ENCODE measurements at regions not wholly inside any gene's neighbourhood (a gene's known extent, or its start where the extent isn't known, plus 50 kb on each side); places are given as distances from the start of the nearest gene placed in this dataset.
A peak's percentile ranks its signal among the peaks of the same experiment; 100 is the strongest.

GRCh38 chr5:174317256-174317894, 271.9 kb downstream of the NSG2 start:
- peak overlapping the region in 1 of 7 donors; percentile 2 for H3K27ac Mint-ChIP-seq

GRCh38 chr5:174318578-174318977, 273.1 kb downstream of the NSG2 start:
- intact Hi-C loops (cut with micrococcal nuclease), result loop anchor here (10.0 kb wide), 2 partner anchors 704 to 1024 kb away; partner anchors contain the start of gene BOD1 (in 1 of the 2)
- Histone ChIP-seq H3K4me2 (replicated peaks; ENCODE audit: extremely low read depth, low read length, poor library complexity, severe bottlenecking) (no peak overlapping the region), H3K9ac (ENCODE audit: insufficient read depth, low read length, poor library complexity, severe bottlenecking) (no peak overlapping the region), H2AFZ (ENCODE audit: insufficient read depth, low read depth, low read length, poor library complexity, severe bottlenecking) (no peak overlapping the region), H4K20me1 (ENCODE audit: insufficient read depth, low read length) (no peaks in the 10 kb centered on the region), H3K79me2 (ENCODE audit: insufficient read depth, low read length) (no peaks in the 10 kb centered on the region), H3K27ac (ENCODE audit: low read depth in 1 of 2, low read length in 2 of 2) (no peak overlapping the region), H3K27me3 (ENCODE audit: control insufficient read depth in 2 of 2, insufficient read depth in 2 of 2, low read length in 2 of 2) (peaks cover 0 to under 1% of the 10 kb centered on the region in 2 donors), H3K4me1 (ENCODE audit: control insufficient read depth in 1 of 2, insufficient read depth in 2 of 2, low read length in 2 of 2) (no peaks in the 10 kb centered on the region), H3K4me3 (replicated peaks in 1 of 3; ENCODE audit: low read depth in 2 of 3, low read length in 3 of 3) (no peak overlapping the region), H3K36me3 (replicated peaks in 1 of 2; ENCODE audit: control insufficient read depth in 1 of 2, insufficient read depth in 2 of 2, low read length in 2 of 2) (no peaks in the 10 kb centered on the region), H3K9me3 (replicated peaks in 1 of 2; ENCODE audit: control insufficient read depth in 1 of 2, insufficient read depth in 1 of 2, low read length in 2 of 2) (no peaks in the 10 kb centered on the region)
- no peak for DNase-seq
- peaks cover 0 to 4% (median 0%) of the 10 kb centered on the region in 7 donors for H3K9me3 Mint-ChIP-seq
- no peaks in the 10 kb centered on the region for H3K4me1 Mint-ChIP-seq
- TF ChIP-seq CTCF (IDR thresholded peaks at IDR 0.05), result no peak
- no peak overlapping the region for H3K27ac Mint-ChIP-seq
- no peaks in the 10 kb centered on the region for H3K36me3 Mint-ChIP-seq
- peaks cover 0 to 21% (median 4%) of the 10 kb centered on the region in 3 donors for H3K27me3 Mint-ChIP-seq (ENCODE audit: low read depth in 3 of 3)
- H3K4me3 Mint-ChIP-seq, result no peak overlapping the region

More at GRCh38 chr5:174317256-174317894, 271.9 kb downstream of the NSG2 start:
- H3K4me2 ChIP-seq (replicated peaks; ENCODE audit: extremely low read depth, low read length, poor library complexity, severe bottlenecking), result no peak overlapping the region
- no peaks in the 10 kb centered on the region for H3K79me2 ChIP-seq (ENCODE audit: insufficient read depth, low read length)
- H3K4me3 ChIP-seq (replicated peaks in 1 of 3; ENCODE audit: low read depth in 2 of 3, low read length in 3 of 3), result no peak overlapping the region
- Mint-ChIP-seq H3K9me3 (peaks cover 0 to 4% (median 0%) of the 10 kb centered on the region in 7 donors), H3K36me3 (no peaks in the 10 kb centered on the region), H3K4me1 (no peaks in the 10 kb centered on the region), H3K27me3 (ENCODE audit: low read depth in 3 of 3) (peaks cover 6 to 25% (median 14%) of the 10 kb centered on the region in 3 donors), H3K4me3 (no peak overlapping the region)
- H3K27ac ChIP-seq (ENCODE audit: low read depth in 1 of 2, low read length in 2 of 2), result no peak overlapping the region
- peaks cover 2 to 12% of the 10 kb centered on the region in 2 donors for H3K27me3 ChIP-seq (ENCODE audit: control insufficient read depth in 2 of 2, insufficient read depth in 2 of 2, low read length in 2 of 2)
- H4K20me1 ChIP-seq (ENCODE audit: insufficient read depth, low read length), result no peaks in the 10 kb centered on the region
- no peaks in the 10 kb centered on the region for H3K9me3 ChIP-seq (replicated peaks in 1 of 2; ENCODE audit: control insufficient read depth in 1 of 2, insufficient read depth in 1 of 2, low read length in 2 of 2)
- intact Hi-C loops (cut with micrococcal nuclease), result loop anchor here (10.0 kb wide), 2 partner anchors 703 to 1023 kb away; partner anchors contain the start of gene BOD1 (in 1 of the 2)
- no peak for DNase-seq
- H2AFZ ChIP-seq (ENCODE audit: insufficient read depth, low read depth, low read length, poor library complexity, severe bottlenecking), result no peak overlapping the region
- no peaks in the 10 kb centered on the region for H3K36me3 ChIP-seq (replicated peaks in 1 of 2; ENCODE audit: control insufficient read depth in 1 of 2, insufficient read depth in 2 of 2, low read length in 2 of 2)
- H3K4me1 ChIP-seq (ENCODE audit: control insufficient read depth in 1 of 2, insufficient read depth in 2 of 2, low read length in 2 of 2), result no peaks in the 10 kb centered on the region
- TF ChIP-seq CTCF (IDR thresholded peaks at IDR 0.05), result no peak
- 24% methylated on average over 9 of the region's 11 CpGs for WGBS (ENCODE audit: insufficient coverage)
- H3K9ac ChIP-seq (ENCODE audit: insufficient read depth, low read length, poor library complexity, severe bottlenecking), result no peak overlapping the region

Measured in CD14-positive monocyte (primary cell).